ENCODE measurements at regions not wholly inside any gene's neighbourhood (a gene's known extent, or its start where the extent isn't known, plus 50 kb on each side); places are given as distances from the start of the nearest gene placed in this dataset.
A peak's percentile ranks its signal among the peaks of the same experiment; 100 is the strongest.

DNA sequence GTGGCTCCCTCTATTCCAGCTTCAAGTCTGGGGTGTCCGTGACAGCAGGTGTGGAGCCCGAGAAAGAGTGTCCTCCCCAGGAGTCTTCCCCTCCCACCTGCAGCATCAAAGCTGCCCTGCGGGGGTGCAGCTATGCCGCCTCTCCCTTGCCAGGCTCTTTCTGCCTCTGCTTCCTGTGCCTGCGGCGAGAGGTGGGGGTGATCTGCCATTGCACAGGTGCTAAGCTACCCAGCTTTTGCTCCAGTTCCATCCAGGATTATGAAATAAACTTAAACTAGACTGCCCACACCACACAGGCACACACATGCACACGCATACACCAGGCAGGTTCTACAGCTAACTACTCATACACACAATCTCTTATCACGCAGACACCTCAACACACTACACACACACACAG, 104.7 kb upstream of the CLDN10 start:
- no peak for DNase-seq (ENCODE audit: low read depth)

DNA sequence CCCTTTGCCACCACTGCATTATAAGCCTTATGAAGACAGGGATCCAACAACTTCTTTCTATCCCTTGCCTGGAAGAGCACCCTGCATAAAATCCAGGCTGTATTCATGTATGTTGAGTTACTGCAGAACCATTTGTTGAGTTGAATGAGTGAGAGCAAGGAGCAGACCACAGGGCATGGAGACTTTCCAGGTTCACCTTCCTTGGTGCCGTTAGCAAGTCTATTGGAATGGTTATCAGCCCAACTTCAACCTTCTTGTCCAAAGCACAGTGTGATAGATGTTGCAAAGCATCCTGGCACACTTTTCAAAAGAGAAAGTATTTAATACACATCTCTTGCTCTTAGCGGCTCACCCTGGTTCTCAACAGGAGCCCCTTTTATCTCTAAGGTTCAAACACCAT, 100.9 kb upstream of the CLDN10 start:
- no peak for DNase-seq (ENCODE audit: low read depth)

DNA sequence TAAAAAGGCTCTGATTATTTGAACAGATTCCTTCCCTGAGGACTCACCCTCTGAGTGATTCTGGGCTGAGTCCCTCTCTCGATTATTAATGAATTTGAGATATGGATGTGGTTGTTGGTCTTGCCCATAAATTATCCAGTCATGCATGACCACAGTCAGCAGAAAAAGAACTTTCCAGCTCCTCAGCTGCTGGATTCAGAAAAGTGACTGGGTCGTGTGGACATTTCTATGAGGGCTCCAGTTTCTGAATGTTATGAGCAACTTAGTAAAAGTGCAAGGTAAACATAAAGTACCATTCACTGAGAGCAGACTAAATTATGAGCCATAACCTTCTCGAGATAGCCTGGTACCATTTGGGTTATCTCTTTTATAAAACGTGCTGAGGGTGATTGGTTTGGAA, 100.1 kb upstream of the CLDN10 start:
- DNase-seq (ENCODE audit: low read depth) = peak; percentile 32

DNA sequence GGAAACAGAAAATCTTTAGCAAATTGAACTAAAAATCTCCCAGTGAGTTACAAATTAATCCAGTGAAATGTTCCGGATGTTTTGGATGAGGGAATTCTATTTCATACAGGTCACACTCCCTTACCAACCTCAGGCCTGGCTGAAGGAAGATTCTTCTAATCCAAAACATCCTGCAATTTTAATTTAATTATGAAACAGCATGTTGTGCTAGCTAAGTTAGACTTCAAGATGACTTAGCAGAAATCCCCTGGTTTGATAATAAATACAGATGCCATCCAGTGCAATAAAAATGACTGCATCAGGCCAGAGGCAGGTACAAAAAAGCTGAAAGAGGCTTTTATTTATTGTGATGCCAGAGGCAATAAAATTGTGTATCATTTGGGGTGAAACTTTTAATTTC, 96.7 kb upstream of the CLDN10 start:
- no peak for DNase-seq (ENCODE audit: low read depth)

DNA sequence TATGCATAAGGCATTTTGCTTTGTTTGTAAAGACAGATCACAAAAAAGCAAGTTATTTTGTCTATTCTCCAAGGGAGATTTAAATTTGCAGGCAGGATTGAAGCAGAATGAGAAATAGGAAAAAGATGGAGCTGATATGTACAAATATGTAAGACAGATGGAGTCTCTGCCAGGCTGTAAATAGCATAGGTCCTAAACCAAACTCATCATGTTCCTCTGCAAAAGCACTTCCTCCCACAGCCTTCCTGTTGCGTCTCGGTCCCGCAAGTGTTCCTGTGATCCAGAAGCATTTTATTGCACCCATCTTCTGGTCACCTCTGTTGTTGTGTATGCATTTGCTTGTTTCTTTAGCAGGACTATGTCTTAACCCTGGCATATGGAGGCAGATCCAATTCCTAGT, 95.7 kb upstream of the CLDN10 start:
- DNase-seq (ENCODE audit: low read depth) = no peak

DNA sequence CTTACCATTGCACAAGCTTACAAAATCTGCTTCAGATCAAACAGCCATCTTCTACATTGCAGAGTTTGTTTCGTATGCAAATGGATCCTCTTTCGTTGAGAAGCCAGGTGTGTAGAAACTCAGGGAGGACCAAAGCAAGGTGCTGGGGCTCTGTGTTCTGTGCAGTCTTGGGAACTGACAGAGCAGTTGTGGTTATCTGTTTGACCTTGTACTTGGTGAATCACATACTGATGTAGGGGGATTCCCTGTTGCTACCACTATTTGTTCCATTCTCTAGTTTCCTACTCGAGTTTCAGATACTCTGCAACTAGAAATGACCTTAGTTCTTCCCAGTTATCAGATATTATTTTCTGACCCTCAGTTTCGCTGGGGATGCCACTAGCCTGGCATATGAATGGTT, 95.2 kb upstream of the CLDN10 start:
- DNase-seq (ENCODE audit: low read depth) = peak; percentile 24

DNA sequence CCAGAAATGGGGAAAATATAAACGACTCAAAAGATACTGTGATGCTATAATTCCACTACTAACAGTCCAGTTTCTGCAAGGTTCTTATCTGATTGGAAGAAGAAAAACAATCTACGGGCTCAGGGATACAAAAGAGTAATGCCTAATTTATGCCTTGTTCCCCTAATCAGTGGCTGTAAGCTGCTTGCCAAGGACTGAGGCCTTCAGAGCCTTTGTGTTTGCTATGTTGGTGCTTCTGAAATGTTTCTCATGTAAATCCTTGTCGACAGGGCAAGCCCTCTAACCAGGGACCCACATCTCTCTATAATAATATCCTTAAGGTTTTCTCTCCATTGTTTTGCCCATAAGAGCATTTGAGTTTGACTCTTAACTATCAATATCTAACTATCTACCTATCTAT, 89.7 kb upstream of the CLDN10 start:
- DNase-seq (ENCODE audit: low read depth) = no peak

DNA sequence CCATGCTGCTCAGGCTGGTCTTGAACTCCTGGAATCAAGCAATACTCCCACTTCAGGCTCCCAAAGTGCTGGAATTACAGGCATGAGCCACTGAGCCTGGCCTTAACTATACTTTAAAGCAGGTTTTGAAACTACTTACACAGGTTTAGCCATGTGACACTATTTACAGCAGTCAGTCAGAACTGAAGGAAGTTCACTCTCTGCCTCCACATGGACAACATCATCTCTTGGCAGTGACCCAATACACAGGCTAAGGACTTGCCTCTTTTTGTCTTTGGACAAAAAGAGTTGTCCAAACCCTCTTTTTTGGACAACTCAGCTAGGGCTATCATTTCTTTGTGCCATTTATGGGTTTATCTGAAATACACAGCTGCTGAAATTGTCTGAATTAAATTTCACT, 89.0 kb upstream of the CLDN10 start:
- DNase-seq (ENCODE audit: low read depth) = peak; percentile 13

DNA sequence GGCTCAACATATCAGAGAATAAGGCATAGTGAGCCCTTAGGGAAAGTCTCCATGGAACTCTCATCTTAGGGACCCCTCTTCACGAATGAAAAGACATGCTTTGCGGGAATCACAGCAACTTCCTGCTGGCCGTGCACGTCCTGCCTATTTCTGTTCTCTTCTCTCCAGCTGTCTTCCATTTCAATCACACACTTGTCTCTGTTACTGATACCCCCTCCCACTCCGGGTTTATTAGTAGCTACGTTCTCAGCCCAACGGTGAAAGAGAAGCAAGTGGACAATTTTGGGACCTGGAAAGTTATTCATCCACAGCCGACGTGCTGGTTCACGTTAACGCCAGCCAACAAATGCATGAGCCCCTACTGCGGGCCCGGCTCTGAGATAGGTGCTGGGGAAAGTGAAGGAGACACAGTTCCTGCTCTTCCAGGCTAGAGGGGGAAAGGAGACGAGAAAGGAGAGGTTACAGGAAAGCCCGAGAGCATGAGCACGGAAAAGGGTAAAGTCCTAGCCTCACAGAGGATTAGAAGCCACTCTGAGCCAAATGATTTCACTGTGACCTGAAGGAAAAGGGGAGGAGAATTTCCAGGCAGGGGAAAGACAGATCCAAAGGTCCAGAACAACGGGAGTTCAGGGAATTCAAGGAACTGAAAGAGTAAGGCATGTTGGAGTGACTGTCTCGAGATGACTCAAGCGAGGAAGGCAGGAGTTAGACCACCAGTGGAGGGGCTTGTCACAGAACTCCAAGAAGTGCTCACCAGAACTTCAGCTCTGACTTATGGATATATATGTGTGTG, 81.8 kb upstream of the CLDN10 start:
- DNase-seq (ENCODE audit: low read depth) = no peak

DNA sequence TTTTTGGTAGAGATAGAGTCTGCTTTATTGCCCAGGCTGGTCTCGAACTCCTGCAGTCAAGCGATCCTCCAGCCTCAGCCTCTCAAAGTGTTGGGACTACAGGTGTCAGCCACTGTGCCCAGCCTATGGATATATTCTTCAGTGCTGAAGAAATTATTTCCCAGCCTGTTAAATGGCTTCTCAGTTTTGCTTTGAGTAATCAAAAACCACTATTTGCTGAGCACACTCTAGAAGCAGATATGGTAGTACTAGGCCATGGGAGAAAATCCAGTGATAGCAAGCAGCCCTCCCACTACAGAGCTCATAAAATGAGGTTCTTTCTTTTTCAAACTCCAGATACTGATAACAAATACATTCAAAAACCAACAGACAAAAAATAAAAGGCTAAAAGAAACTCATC, 80.6 kb upstream of the CLDN10 start:
- DNase-seq (ENCODE audit: low read depth) = no peak

DNA sequence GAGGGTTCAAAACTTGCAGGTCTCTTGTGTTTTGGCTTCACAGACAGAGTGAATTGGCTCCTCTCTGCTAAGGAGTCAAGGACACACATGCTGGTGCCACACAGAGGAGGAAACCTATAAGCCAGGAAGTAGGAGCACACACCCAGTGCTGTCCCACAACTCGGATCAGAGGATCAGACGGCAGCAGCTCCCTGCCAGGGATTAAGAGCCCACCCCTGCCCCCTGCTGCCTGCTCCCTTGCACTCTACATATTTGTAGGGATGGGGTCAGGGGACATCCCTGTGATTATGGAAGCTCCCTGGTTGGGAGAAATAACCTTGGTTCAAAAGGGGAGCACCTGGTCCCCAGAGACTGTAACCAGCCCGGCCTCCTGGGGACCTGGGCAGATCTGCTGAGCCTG, 77.5 kb upstream of the CLDN10 start:
- no peak for DNase-seq (ENCODE audit: low read depth)

DNA sequence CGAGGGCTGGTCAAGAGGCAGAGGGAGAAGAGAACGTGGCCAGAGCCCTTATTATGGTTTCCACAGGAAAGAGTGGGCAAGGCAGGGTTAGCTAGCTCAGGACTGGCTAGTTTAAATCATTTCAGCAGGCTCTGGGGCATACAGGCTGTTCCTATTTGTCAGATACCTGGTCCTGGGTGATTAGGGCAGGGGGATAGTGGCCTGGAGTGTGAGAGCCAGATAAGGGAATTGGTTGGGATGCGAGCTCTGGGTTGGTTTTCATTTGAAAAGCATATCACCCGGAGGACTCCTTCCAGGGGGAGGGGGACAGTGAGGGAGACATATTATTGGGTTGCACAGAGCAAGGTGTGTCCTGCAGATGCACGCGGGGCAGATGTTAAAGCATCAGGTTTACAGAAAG, 75.3 kb upstream of the CLDN10 start:
- no peak for DNase-seq (ENCODE audit: low read depth)

DNA sequence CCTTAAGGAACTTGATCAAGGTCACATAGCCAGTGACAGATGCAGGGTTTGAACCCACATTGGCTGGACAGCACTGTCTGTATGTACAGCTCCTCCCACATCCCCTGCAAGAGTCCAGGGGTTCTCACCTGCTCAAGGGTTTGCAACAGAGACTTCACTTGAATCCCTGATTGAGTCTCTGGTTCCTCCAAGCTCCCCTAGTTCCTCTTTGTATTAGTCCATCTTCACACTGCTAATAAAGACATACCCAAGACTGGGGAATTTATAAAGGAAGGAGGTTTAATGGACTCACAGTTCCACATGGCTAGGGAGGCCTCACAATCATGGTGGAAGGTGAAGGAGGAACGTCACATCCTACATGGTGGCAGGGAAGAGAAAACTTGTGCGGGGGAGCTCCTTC, 72.8 kb upstream of the CLDN10 start:
- DNase-seq (ENCODE audit: low read depth) = no peak

DNA sequence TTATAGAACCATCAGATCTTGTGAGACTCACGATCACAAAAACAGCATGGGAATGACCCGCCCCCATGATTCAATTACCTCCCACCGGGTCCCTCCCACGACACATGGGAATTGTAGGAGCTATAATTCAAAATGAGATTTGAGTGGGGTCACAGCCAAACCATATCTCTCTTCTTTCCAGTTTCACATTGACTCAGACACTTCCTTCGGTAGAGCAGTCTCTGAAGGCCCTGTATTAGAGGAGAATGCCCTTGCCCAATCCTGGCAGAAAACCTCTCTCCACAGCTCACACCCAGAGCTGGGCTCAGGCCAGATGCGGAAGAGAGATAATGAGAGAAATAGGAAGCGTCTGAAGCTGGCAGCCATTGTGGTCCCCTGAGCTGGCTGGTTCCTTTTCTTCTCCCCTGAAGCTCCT, 72.4 kb upstream of the CLDN10 start:
- peak; percentile 15 for DNase-seq (ENCODE audit: low read depth)

DNA sequence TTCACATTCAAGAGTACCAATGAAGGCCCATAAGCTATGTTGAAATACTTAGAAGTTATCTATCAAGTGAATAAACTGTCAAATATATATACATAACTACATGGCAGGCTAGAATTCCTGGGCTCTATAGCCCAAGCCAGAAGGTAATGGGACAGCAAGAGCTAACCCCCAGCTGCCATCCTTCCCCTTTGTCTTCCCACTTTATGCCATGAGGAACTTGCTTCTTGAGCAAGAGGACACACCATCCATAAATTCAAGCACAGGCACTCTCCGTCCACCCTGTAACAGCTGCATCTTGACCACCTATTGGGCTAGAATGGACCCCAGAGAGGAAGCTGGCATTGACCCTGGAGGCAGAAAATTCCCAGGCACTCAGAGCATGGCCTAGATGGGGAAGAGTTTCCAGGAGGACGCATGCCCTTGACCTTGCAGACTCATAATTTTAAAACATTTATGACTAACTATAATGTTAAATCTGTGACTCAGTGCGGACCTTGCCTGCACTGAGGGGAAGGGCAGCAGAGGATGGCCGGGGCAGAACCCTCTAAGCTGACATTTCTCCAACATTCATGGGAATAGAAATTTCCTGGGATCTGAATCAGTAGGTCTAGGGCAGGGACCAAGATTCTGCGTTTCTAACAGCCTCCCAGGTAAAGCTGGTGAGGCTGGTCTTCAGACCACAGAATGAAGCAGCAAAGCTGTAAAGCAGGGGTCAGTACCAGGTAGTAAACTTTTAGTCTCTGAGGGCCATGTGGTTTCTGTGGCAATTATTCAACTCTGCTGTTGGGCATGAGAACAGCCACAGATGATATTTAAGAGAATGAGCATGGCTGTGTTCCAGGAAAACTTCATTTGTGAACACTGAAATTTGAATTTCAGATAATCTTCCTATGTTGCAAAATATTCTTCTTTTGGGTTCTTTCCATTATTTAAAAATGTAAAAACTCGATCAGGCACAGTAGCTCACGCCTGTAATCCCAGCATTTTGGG, 71.4 kb upstream of the CLDN10 start:
- DNase-seq (ENCODE audit: low read depth) = peak; percentile 49

DNA sequence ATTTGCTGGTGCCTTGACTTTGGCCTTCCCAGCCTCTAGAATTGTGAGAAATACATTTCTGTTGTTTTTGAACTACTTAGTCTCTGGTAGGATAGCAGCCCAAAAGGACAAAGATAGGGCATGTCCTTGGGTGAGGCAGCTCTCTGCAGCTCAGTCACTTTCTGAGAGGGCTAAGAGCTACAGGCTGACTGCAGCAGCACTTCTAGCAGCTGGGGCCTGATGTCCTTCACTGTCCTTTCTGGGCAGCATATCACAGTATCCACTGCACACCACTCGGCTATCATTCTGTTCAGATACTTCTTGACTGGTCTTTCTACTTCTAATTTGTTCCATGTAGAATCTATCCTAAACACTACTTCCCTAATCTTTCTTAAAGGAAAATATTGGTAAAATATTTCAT, 68.5 kb upstream of the CLDN10 start:
- DNase-seq (ENCODE audit: low read depth) = no peak

DNA sequence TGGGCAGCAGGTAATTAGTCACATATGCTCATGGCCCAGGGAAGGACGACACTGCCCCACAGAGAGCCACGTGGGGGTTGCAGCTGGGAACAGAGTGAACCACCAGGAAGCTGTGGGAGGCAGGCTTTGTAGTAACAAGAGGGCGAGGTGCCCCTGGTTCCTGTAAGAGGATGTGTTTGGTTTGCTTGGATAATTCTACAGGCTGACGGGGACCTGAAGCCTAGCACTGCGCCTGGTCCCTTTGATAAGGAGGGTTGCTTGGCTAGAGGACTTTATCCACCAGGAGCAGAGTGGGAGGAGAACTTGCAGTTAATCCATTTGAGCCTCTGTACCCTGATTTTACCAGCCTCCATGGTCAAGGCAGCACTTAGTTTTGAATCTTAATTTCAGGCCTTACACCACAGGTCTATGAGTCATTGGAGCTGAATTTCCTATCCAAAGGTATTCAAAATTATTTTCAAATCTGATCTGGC, 67.4 kb upstream of the CLDN10 start:
- DNase-seq (ENCODE audit: low read depth) = peak; percentile 62

DNA sequence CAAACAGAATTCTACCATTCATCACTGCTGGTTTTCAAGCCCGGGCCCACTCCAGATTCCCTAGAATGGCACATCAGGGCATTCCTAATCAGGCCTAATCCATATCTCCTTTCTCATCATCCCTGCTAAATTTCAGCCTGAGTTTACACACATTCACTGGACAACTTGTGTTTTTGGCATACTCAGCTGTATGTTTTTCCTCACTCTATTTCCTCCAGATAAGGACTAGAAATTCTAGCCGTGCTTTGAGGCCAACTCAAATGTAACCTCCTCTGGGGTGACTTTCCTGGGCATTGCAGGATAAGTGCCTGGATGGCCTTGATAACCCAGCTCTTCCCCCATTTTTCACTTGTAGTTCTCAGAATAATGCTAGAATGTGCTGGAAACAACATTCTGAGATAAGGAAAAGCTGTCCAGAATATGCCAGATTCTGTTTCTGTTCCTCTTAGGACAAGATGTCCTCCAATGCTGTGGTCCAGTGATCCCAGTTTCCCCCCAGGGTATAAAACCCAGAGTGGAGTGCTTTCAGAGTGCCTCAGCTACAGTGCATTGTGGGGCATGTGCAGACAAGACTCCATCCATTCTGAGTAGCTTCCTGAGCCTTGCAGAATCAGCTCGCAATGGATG, 66.9 kb upstream of the CLDN10 start:
- DNase-seq (ENCODE audit: low read depth) = no peak

DNA sequence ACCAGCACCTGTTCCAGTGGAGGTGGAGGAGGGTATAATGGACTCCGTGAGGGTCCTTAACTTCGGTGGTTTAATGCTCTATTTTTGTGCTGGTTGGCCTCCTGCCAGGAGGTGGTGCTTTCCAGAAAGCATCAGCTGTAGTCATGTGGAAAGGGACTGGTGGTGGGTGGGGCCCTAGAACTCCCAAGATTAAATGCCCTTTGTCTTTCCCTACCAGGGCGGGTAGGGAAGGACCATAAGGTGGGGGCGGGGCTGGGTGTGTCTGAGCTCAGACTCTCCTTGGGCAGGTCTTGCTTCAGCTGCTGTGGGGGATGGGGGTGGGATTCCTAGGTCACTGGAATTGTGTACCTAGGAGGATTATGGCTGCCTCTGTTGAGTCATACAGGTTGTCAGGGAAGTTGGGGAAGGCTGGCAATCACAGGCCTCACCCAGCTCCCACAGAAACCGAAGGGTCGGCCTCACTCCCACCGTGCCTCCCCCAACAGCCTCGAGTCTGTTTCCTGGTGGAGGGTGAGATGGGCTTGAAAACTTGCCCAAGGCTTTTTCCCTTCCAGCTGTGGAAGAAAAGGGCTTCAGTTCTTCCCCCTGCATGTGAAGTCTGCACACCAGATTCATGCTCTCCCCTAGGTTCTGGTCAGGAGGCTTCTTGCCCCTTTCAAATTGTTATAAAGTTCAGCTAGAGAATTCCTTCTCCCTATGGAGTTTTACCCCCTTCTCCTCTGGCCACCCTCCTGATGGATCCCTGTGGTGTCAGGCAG, 60.3 kb upstream of the CLDN10 start:
- DNase-seq (ENCODE audit: low read depth) = no peak

DNA sequence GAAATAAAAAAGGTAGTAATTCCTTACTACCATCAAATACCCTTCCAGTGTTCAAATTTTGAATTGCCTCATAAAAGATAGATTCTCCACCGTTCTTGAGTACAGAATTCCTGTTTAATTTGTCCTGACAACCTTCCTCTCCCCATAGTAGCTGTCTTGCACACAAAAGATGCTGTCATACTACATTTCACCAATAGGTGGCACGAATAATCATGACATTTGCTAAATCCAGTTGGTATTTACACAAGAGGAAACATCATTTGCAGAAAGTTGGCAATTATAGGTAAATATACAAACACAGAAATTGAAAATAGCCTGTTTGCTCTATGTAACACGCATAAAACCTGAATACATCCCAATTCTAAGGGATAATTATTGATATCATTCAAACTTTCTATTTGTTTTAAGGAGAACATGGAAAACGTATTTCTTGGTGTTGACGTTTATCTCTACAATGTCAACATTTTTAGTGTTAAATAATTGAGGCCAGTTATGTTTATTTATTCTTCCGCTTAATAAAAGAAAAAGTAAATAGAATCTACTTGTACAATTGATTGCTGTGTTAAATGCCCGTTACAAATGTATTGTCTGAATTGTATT, 58.3 kb upstream of the CLDN10 start:
- DNase-seq (ENCODE audit: low read depth) = peak; percentile 61

DNA sequence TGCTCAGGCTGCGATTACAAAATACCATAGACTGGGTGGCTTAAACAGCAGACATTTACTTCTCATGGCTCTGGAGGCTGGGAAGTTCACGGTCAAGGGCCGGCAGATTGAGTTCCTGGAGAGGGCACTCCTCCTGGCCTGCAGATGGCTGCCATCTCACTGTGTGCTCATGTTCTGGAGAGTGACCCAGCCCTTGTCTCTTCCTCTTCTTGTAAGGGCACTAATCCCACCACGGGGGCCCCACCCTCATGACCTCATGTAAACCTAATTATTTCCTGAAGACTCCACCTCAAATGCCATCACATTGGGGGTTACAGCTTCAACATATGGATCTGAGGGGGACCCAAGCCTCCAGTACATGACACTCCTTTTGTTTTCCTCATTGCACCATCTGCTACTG, 56.0 kb upstream of the CLDN10 start:
- DNase-seq (ENCODE audit: low read depth) = no peak
